HCT116 (cell line): ENCODE measurements at regions not wholly inside any gene's neighbourhood (a gene's known extent, or its start where the extent isn't known, plus 50 kb on each side); places are given as distances from the start of the nearest gene placed in this dataset.

ENCODE experiments used
- ATAC-seq: fragments of 200-7000 bp; cut with Tn5 transposase; 2 replicates; pipeline ENCODE4 v1.9.1; 2020; ENCODE audit warnings: mild to moderate bottlenecking, moderate library complexity
- BruUV-seq: library from RNA; stranded (reverse); fragments of 400-500 nt; replicated peaks from 2 replicates; lab custom pipeline; 2021; lab: Mats Ljungman, UMichigan
- CTCF ChIA-PET: fragments of 300-600 bp; sonication (Branson Sonifier 250); formaldehyde crosslinking; loops from one replicate; lab custom pipeline; 2021; ENCODE audit warnings: antibody characterized with exemption; lab: Charles Lee
- POLR2A ChIA-PET: fragments of 300-600, 350-600 bp; sonication (Branson Sonifier 250); formaldehyde crosslinking; loops from one replicate; lab custom pipeline; 2021; ENCODE audit warnings: antibody characterized with exemption; lab: Charles Lee
- RAD21 ChIA-PET, 2 experiments: fragments of 300-600 bp; sonication (Branson Sonifier 250); formaldehyde crosslinking; loops; one replicate each; lab custom pipeline; 2023; ENCODE audit warnings: low total read pairs in 2 of 2; ENCODE audit not compliant: uncharacterized antibody in 2 of 2, unreplicated experiment in 2 of 2, low non-redundant PET in 1 of 2; lab: Charles Lee
- DNase-seq: peaks from one replicate; pipeline ENCODE4 v3.0.0-alpha.2; 2010; ENCODE audit warnings: low read depth, low spot score
- H2AFZ ChIP-seq: fragments of 200-600 bp; shearing (Covaris generic), sonication (generic); 2 replicates; pipeline ENCODE4 v1.6.1; 2017; ENCODE audit warnings: low read depth, mixed run types, mixed read lengths, antibody characterized with exemption, low read length; ENCODE audit not compliant: poor library complexity, severe bottlenecking
- H3K27ac ChIP-seq: 2 replicates; pipeline ENCODE4 v1.5.1; 2012; ENCODE audit warnings: low read depth, low read length
- H3K27me3 ChIP-seq: fragments of 200-600 bp; sonication (generic); 2 replicates; pipeline ENCODE4 v1.6.1; 2016; ENCODE audit warnings: mixed run types, low read length, mixed read lengths; ENCODE audit not compliant: insufficient read depth
- H3K36me3 ChIP-seq, 2 experiments: fragments of 200-500 bp in 1 of 2; fragments of 200-600 bp in 1 of 2; sonication (Bioruptor generic) in 1 of 2; sonication (generic) in 1 of 2; 2 replicates each; pipeline versions ENCODE4 v1.5.1 to v1.6.1; 2014 to 2016; ENCODE audit warnings: low read length in 2 of 2, inconsistent platforms in 1 of 2, mixed read lengths in 1 of 2, mixed run types in 1 of 2; ENCODE audit not compliant: insufficient read depth in 2 of 2, control insufficient read depth in 1 of 2
- H3K4me1 ChIP-seq, 2 experiments: fragments of 200-600 bp in 1 of 2; sonication (generic) in 1 of 2; 2 replicates each; pipeline versions ENCODE4 v1.5.1 to v1.6.1; 2012 to 2017; ENCODE audit warnings: low read length in 2 of 2, inconsistent platforms in 1 of 2, mild to moderate bottlenecking in 1 of 2, mixed read lengths in 1 of 2, mixed run types in 1 of 2, moderate library complexity in 1 of 2; ENCODE audit not compliant: insufficient read depth in 2 of 2, control insufficient read depth in 1 of 2
- H3K4me2 ChIP-seq: fragments of 200-600 bp; sonication (generic); 2 replicates; pipeline ENCODE4 v1.6.1; 2017; ENCODE audit warnings: mixed run types, low read length, mixed read lengths
- H3K4me3 ChIP-seq, 2 experiments: fragments of 200-600 bp in 1 of 2; sonication (generic) in 1 of 2; replicated peaks in 1 of 2; 2 replicates each; pipeline ENCODE4 v1.5.1; 2011 to 2016; ENCODE audit warnings: low read length in 2 of 2, control low read depth in 1 of 2, low read depth in 1 of 2, mild to moderate bottlenecking in 1 of 2, mixed read lengths in 1 of 2, mixed run types in 1 of 2
- H3K79me2 ChIP-seq: fragments of 200-600 bp; sonication (generic); 2 replicates; pipeline ENCODE4 v1.6.1; 2017; ENCODE audit warnings: mild to moderate bottlenecking, mixed run types, low read length, moderate library complexity, mixed read lengths; ENCODE audit not compliant: insufficient read depth
- H3K9ac ChIP-seq: fragments of 200-600 bp; sonication (generic); 2 replicates; pipeline ENCODE4 v1.6.1; 2016; ENCODE audit warnings: low read length, mixed read lengths
- H3K9me2 ChIP-seq: fragments of 200-600 bp; sonication (generic), shearing (Covaris generic); 2 replicates; pipeline ENCODE4 v1.6.1; 2017; ENCODE audit warnings: mixed run types, mild to moderate bottlenecking, moderate library complexity; ENCODE audit not compliant: insufficient read depth
- H3K9me3 ChIP-seq, 2 experiments: fragments of 200-500 bp in 1 of 2; fragments of 200-600 bp in 1 of 2; sonication (Bioruptor generic) in 1 of 2; sonication (generic) in 1 of 2; 2 replicates each; pipeline ENCODE4 v1.6.1; 2014 to 2017; ENCODE audit warnings: low read length in 2 of 2, mixed read lengths in 2 of 2, inconsistent platforms in 1 of 2, low read depth in 1 of 2, mild to moderate bottlenecking in 1 of 2, mixed run types in 1 of 2, moderate library complexity in 1 of 2; ENCODE audit not compliant: control insufficient read depth in 1 of 2, insufficient read depth in 1 of 2
- H4K20me1 ChIP-seq: fragments of 200-600 bp; sonication (generic), shearing (Covaris generic); 2 replicates; pipeline ENCODE4 v1.6.1; 2017; ENCODE audit warnings: mixed run types, mild to moderate bottlenecking, moderate library complexity; ENCODE audit not compliant: insufficient read depth
- CEBPB ChIP-seq: IDR thresholded peaks from 2 replicates; pipeline ENCODE4 v1.6.1; 2012; ENCODE audit warnings: low read depth
- CTCF ChIP-seq, 3 experiments: fragments of 200-600 bp in 1 of 3; sonication (generic) in 1 of 3; IDR thresholded peaks in 2 of 3; conservative IDR thresholded peaks in 1 of 3; 2 replicates each; pipeline ENCODE4 v1.5.1; 2012 to 2017; ENCODE audit warnings: low read depth in 2 of 3, low read length in 2 of 3, antibody characterized with exemption in 1 of 3, borderline replicate concordance in 1 of 3, control low read depth in 1 of 3, mild to moderate bottlenecking in 1 of 3, mixed read lengths in 1 of 3, mixed run types in 1 of 3, moderate library complexity in 1 of 3; ENCODE audit not compliant: insufficient read depth in 1 of 3
- EGR1 ChIP-seq: IDR thresholded peaks from 2 replicates; pipeline ENCODE4 v1.6.1; 2012; ENCODE audit warnings: low read depth
- EZH2phosphoT487 ChIP-seq: fragments of 200-600 bp; IDR thresholded peaks from 2 replicates; pipeline ENCODE4 v1.6.1; 2018; ENCODE audit warnings: antibody characterized with exemption, borderline replicate concordance
- JUND ChIP-seq: IDR thresholded peaks from 2 replicates; pipeline ENCODE4 v1.6.1; 2012
- MAX ChIP-seq: IDR thresholded peaks from 2 replicates; pipeline ENCODE4 v1.6.1; 2012
- POLR2A ChIP-seq: IDR thresholded peaks from 2 replicates; pipeline ENCODE4 v1.7.0; 2011; ENCODE audit warnings: borderline replicate concordance; ENCODE audit not compliant: insufficient read depth, insufficient read length; ENCODE audit errors: extremely low read depth
- REST ChIP-seq: IDR thresholded peaks from 2 replicates; pipeline ENCODE4 v1.6.1; 2012; ENCODE audit warnings: low read depth
- SIN3A ChIP-seq: IDR thresholded peaks from 2 replicates; pipeline ENCODE4 v1.6.1; 2012; ENCODE audit warnings: low read depth
- YY1 ChIP-seq: IDR thresholded peaks from 2 replicates; pipeline ENCODE4 v1.6.1; 2011; ENCODE audit warnings: low read length, low read depth, moderate library complexity, mild to moderate bottlenecking; ENCODE audit not compliant: insufficient replicate concordance; ENCODE audit errors: extremely low read depth
- ZBTB33 ChIP-seq: IDR thresholded peaks from 2 replicates; pipeline ENCODE4 v1.6.1; 2011; ENCODE audit warnings: mild to moderate bottlenecking, low read length, moderate library complexity; ENCODE audit not compliant: insufficient replicate concordance; ENCODE audit errors: extremely low read depth
- ZFX ChIP-seq: fragments of 450-650 bp; IDR thresholded peaks from 2 replicates; pipeline ENCODE4 v1.6.1; 2017
- ZNF274 ChIP-seq: fragments of 200-500 bp; sonication (Bioruptor generic); IDR thresholded peaks from 2 replicates; pipeline ENCODE4 v1.6.1; 2014; ENCODE audit warnings: mild to moderate bottlenecking, low read depth, low read length, inconsistent platforms
- intact Hi-C: fragments of 100-400 bp; cut with micrococcal nuclease; formaldehyde crosslinking; loops from 2 replicates; pipeline ENCODE4 v1.10.0; 2022

- TF ChIP-seq POLR2A: no peak
- TF ChIP-seq SIN3A: no peak
- TF ChIP-seq ZFX: no peak
- TF ChIP-seq REST: no peak
- TF ChIP-seq ZNF274: no peak
- TF ChIP-seq ZBTB33: no peak
- no peak for TF ChIP-seq CTCF (IDR thresholded peaks at IDR 0.05 in 2 of 3, conservative IDR thresholded peaks at IDR 0.05 in 1 of 3; ENCODE audit: borderline replicate concordance in 1 of 3, insufficient read depth in 1 of 3, low read depth in 2 of 3, low read length in 2 of 3)
- TF ChIP-seq CEBPB: no peak
- no peak for TF ChIP-seq YY1
- no peak for TF ChIP-seq EGR1
- no peak for TF ChIP-seq MAX
- TF ChIP-seq JUND: no peak
- no peak for TF ChIP-seq EZH2phosphoT487
- ChIA-PET CTCF (no interaction called here), RAD21 (no interaction called here), POLR2A (no interaction called here)
- no peaks in the 10 kb centered on the region for H3K79me2 ChIP-seq
- H3K27ac ChIP-seq: no peak overlapping the region
- H2AFZ ChIP-seq: no peak overlapping the region
- ATAC-seq: no peak
- H4K20me1 ChIP-seq: no peaks in the 10 kb centered on the region
- no peak for DNase-seq
- H3K9ac ChIP-seq: no peak overlapping the region
- BruUV-seq: no TSS peak
- no peaks in the 10 kb centered on the region for H3K9me3 ChIP-seq
- intact Hi-C loops: no loop called here
- H3K27me3 ChIP-seq: peaks cover 55% of the 10 kb centered on the region
- H3K9me2 ChIP-seq: no peaks in the 10 kb centered on the region
- no peaks in the 10 kb centered on the region for H3K4me1 ChIP-seq
- no peak overlapping the region for H3K4me3 ChIP-seq
- no peak overlapping the region for H3K4me2 ChIP-seq
- no peaks in the 10 kb centered on the region for H3K36me3 ChIP-seq
Measured at GRCh38 chr16:86889974-86890373, 311.6 kb downstream of the FOXL1 start.
